SK-N-SH (cell line): ENCODE measurements at regions not wholly inside any gene's neighbourhood (a gene's known extent, or its start where the extent isn't known, plus 50 kb on each side); places are given as distances from the start of the nearest gene placed in this dataset.

Experiments used
- CTCF ChIA-PET: fragments of 300-600, 350-600 bp; formaldehyde crosslinking; extraction: SDS; loops from one replicate; lab custom pipeline; 2021; lab: Yijun Ruan, JAX
- POLR2A ChIA-PET: fragments of 350-600 bp; sonication (Branson Sonifier 250); formaldehyde crosslinking; extraction: SDS; loops from one replicate; lab custom pipeline; 2020; ENCODE audit warnings: antibody characterized with exemption, inconsistent platforms; lab: Yijun Ruan, JAX
- DNase-seq: peaks from one replicate; pipeline ENCODE4 v3.0.0; 2012
- H2AFZ ChIP-seq: fragments of 200-600 bp; sonication (generic); 2 replicates; pipeline ENCODE4 v1.8.1; 2016; ENCODE audit warnings: antibody characterized with exemption, mild to moderate bottlenecking, low read depth
- H3F3A ChIP-seq: fragments of 200-600 bp; sonication (generic); replicated peaks from 2 replicates; pipeline ENCODE3; 2016; ENCODE audit warnings: antibody characterized with exemption, mild to moderate bottlenecking; ENCODE audit not compliant: insufficient read depth
- H3K27ac ChIP-seq, 2 experiments: fragments of 200-500 bp in 1 of 2; fragments of 200-600 bp in 1 of 2; sonication (Bioruptor generic) in 1 of 2; sonication (generic), shearing (Covaris generic) in 1 of 2; 2 replicates each; pipeline versions ENCODE4 v1.5.1 to v1.6.1; 2014 to 2016; ENCODE audit warnings: low read depth in 2 of 2, inconsistent platforms in 1 of 2, low read length in 1 of 2, mild to moderate bottlenecking in 1 of 2, mixed read lengths in 1 of 2
- H3K27me3 ChIP-seq: fragments of 200-600 bp; sonication (generic), shearing (Covaris generic); 2 replicates; pipeline ENCODE4 v1.6.1; 2016; ENCODE audit warnings: mixed run types; ENCODE audit not compliant: insufficient read depth
- H3K36me3 ChIP-seq, 2 experiments: fragments of 200-500 bp in 1 of 2; fragments of 200-600 bp in 1 of 2; sonication (Bioruptor generic) in 1 of 2; sonication (generic) in 1 of 2; replicated peaks in 1 of 2; 2 replicates each; pipeline versions ENCODE3 to v1.5.1; 2014 to 2016; ENCODE audit warnings: low read length in 1 of 2, mild to moderate bottlenecking in 1 of 2; ENCODE audit not compliant: insufficient read depth in 2 of 2, control insufficient read depth in 1 of 2
- H3K4me1 ChIP-seq, 2 experiments: fragments of 200-500 bp in 1 of 2; fragments of 200-600 bp in 1 of 2; sonication (Bioruptor generic) in 1 of 2; sonication (generic), shearing (Covaris generic) in 1 of 2; 2 replicates each; pipeline versions ENCODE4 v1.5.1 to v1.6.1; 2014 to 2016; ENCODE audit warnings: low read depth in 1 of 2, low read length in 1 of 2, mixed run types in 1 of 2; ENCODE audit not compliant: insufficient read depth in 2 of 2, control insufficient read depth in 1 of 2
- H3K4me2 ChIP-seq: fragments of 200-600 bp; sonication (generic), shearing (Covaris generic); 2 replicates; pipeline ENCODE4 v1.6.1; 2017; ENCODE audit warnings: mixed run types
- H3K4me3 ChIP-seq, 2 experiments: fragments of 200-500 bp in 1 of 2; fragments of 200-600 bp in 1 of 2; sonication (Bioruptor generic) in 1 of 2; sonication (generic), shearing (Covaris generic) in 1 of 2; 2 replicates each; pipeline versions ENCODE4 v1.5.1 to v1.8.1; 2014 to 2016; ENCODE audit warnings: low read depth in 2 of 2, inconsistent platforms in 1 of 2, low read length in 1 of 2, mild to moderate bottlenecking in 1 of 2, mixed read lengths in 1 of 2, moderate library complexity in 1 of 2
- H3K79me2 ChIP-seq: fragments of 200-600 bp; sonication (generic); 2 replicates; pipeline ENCODE4 v1.8.1; 2017; ENCODE audit warnings: mild to moderate bottlenecking; ENCODE audit not compliant: insufficient read depth
- H3K9ac ChIP-seq: fragments of 200-600 bp; sonication (generic); 2 replicates; pipeline ENCODE4 v1.6.1; 2017; ENCODE audit warnings: mixed run types
- H3K9me2 ChIP-seq: fragments of 200-600 bp; sonication (generic); 2 replicates; pipeline ENCODE4 v1.6.1; 2017; ENCODE audit warnings: mixed run types
- H3K9me3 ChIP-seq: fragments of 200-600 bp; sonication (generic); 2 replicates; pipeline ENCODE4 v1.6.1; 2017; ENCODE audit warnings: mixed run types, mild to moderate bottlenecking, moderate library complexity
- H4K20me1 ChIP-seq: fragments of 200-600 bp; sonication (generic); 2 replicates; pipeline ENCODE4 v1.6.1; 2017; ENCODE audit warnings: mild to moderate bottlenecking, mixed run types; ENCODE audit not compliant: insufficient read depth
- CHD2 ChIP-seq: fragments of 150-350 bp; IDR thresholded peaks from 2 replicates; pipeline ENCODE4 v1.6.1; 2018; ENCODE audit warnings: low read length; ENCODE audit not compliant: partially characterized antibody
- ELF1 ChIP-seq: IDR thresholded peaks from 2 replicates; pipeline ENCODE4 v1.4.0; 2012
- EP300 ChIP-seq, 2 experiments: IDR thresholded peaks; 2 replicates each; pipeline versions ENCODE4 v1.4.0 to v1.6.1; 2012; ENCODE audit warnings: borderline replicate concordance in 1 of 2, low read depth in 1 of 2, low read length in 1 of 2
- FOSL2 ChIP-seq: IDR thresholded peaks from 2 replicates; pipeline ENCODE4 v1.4.0; 2012; ENCODE audit warnings: low read depth, mild to moderate bottlenecking, moderate library complexity, borderline replicate concordance
- FOXJ3 ChIP-seq: sonication (generic); formaldehyde crosslinking; IDR thresholded peaks from 2 replicates; pipeline ENCODE4 v1.5.1; 2020; ENCODE audit warnings: mild to moderate bottlenecking, missing genetic modification reagents
- IRF3 ChIP-seq: fragments of 150-350 bp; IDR thresholded peaks from 2 replicates; pipeline ENCODE4 v1.6.1; 2016; ENCODE audit warnings: mild to moderate bottlenecking, low read depth, low read length
- MEF2A ChIP-seq: IDR thresholded peaks from 2 replicates; pipeline ENCODE4 v1.4.0; 2012; ENCODE audit warnings: low read depth, borderline replicate concordance
- PBX3 ChIP-seq: IDR thresholded peaks from 2 replicates; pipeline ENCODE4; 2012
- POLR2AphosphoS5 ChIP-seq: IDR thresholded peaks from 2 replicates; pipeline ENCODE4 v1.6.1; 2012; ENCODE audit warnings: low read depth, low read length
- RAD21 ChIP-seq: IDR thresholded peaks from 2 replicates; pipeline ENCODE4 v1.6.1; 2012; ENCODE audit warnings: mild to moderate bottlenecking, low read length
- RCOR1 ChIP-seq: fragments of 150-350 bp; IDR thresholded peaks from 2 replicates; pipeline ENCODE4 v1.6.1; 2017; ENCODE audit warnings: antibody characterized with exemption, low read length
- REST ChIP-seq: IDR thresholded peaks from 2 replicates; pipeline ENCODE4 v1.6.1; 2012; ENCODE audit warnings: mild to moderate bottlenecking, low read depth, low read length, moderate library complexity
- RFX5 ChIP-seq: IDR thresholded peaks from 2 replicates; pipeline ENCODE4 v1.6.1; 2012; ENCODE audit warnings: mild to moderate bottlenecking, improper control_type of control experiment, low read length
- RXRA ChIP-seq: IDR thresholded peaks from 2 replicates; pipeline ENCODE4 v1.4.0; 2012; ENCODE audit warnings: low read depth, mild to moderate bottlenecking, borderline replicate concordance
- YY1 ChIP-seq: IDR thresholded peaks from 2 replicates; pipeline ENCODE4 v1.4.0; 2012; ENCODE audit warnings: low read depth, mild to moderate bottlenecking
- WGBS: methylation state at CpG from one replicate; pipeline ENCODE4 v1.1.6; 2017; ENCODE audit warnings: low lambda C conversion rate; 5-methylcytosine and 5-hydroxymethylcytosine counted together

GRCh38 chr15:96448923-96449322, 118.4 kb downstream of the NR2F2 start (continued):
- TF ChIP-seq EP300 (IDR thresholded peaks at IDR 0.05; ENCODE audit: borderline replicate concordance in 1 of 2, low read depth in 1 of 2, low read length in 1 of 2) (no peak), IRF3 (no peak), FOSL2 (no peak)

- H3F3A ChIP-seq = no peaks in the 10 kb centered on the region
- H3K79me2 ChIP-seq = no peaks in the 10 kb centered on the region
- DNase-seq = no peak
- WGBS = 5% methylated on average over 3 of the region's 3 CpGs
- H3K36me3 ChIP-seq = no peaks in the 10 kb centered on the region
- no peak for TF ChIP-seq FOXJ3 (CRISPR knock-in tag)
- no peak for TF ChIP-seq RXRA
- TF ChIP-seq CHD2 = no peak
- no peak for TF ChIP-seq YY1
- TF ChIP-seq POLR2AphosphoS5 = no peak
- TF ChIP-seq RCOR1 = no peak
- no peak for TF ChIP-seq PBX3
- no peak for TF ChIP-seq MEF2A
- no peak for TF ChIP-seq RAD21
- TF ChIP-seq REST = no peak
- no peak for TF ChIP-seq RFX5
- TF ChIP-seq ELF1 = no peak
- H2AFZ ChIP-seq = no peak overlapping the region
- no peaks in the 10 kb centered on the region for H4K20me1 ChIP-seq
- no peak overlapping the region for H3K27ac ChIP-seq
- H3K4me3 ChIP-seq = no peak overlapping the region
- no peak overlapping the region for H3K9ac ChIP-seq
- no peaks in the 10 kb centered on the region for H3K4me1 ChIP-seq
- no peaks in the 10 kb centered on the region for H3K9me3 ChIP-seq
- H3K27me3 ChIP-seq = no peaks in the 10 kb centered on the region
- no peaks in the 10 kb centered on the region for H3K9me2 ChIP-seq
- ChIA-PET CTCF (no interaction called here), POLR2A (no interaction called here)
- H3K4me2 ChIP-seq = no peak overlapping the region
Measured at GRCh38 chr15:96457841-96458240, 127.3 kb downstream of the NR2F2 start.
